ENCODE measurements at regions not wholly inside any gene's neighbourhood (a gene's known extent, or its start where the extent isn't known, plus 50 kb on each side); places are given as distances from the start of the nearest gene placed in this dataset.

- Histone ChIP-seq H3K4me3 (ENCODE audit: low read length in 3 of 3) (no peak overlapping the region), H3K9me3 (ENCODE audit: control insufficient read depth in 2 of 3, insufficient read depth in 1 of 3, low read length in 3 of 3) (no peaks in the 10 kb centered on the region), H3K27me3 (ENCODE audit: control insufficient read depth, insufficient read depth, low read length) (no peaks in the 10 kb centered on the region), H3K27ac (ENCODE audit: low read depth in 2 of 2, low read length in 2 of 2) (no peak overlapping the region), H3K4me1 (ENCODE audit: control insufficient read depth in 2 of 3, insufficient read depth in 2 of 3, low read depth in 1 of 3, low read length in 3 of 3) (no peaks in the 10 kb centered on the region), H3K36me3 (ENCODE audit: control insufficient read depth in 2 of 3, insufficient read depth in 3 of 3, low read length in 3 of 3) (no peaks in the 10 kb centered on the region), H3K9ac (ENCODE audit: low read length in 3 of 3) (no peak overlapping the region)
- FAIRE-seq (no peak), DNase-seq (no peak)
- TF ChIP-seq, protein P1, sequence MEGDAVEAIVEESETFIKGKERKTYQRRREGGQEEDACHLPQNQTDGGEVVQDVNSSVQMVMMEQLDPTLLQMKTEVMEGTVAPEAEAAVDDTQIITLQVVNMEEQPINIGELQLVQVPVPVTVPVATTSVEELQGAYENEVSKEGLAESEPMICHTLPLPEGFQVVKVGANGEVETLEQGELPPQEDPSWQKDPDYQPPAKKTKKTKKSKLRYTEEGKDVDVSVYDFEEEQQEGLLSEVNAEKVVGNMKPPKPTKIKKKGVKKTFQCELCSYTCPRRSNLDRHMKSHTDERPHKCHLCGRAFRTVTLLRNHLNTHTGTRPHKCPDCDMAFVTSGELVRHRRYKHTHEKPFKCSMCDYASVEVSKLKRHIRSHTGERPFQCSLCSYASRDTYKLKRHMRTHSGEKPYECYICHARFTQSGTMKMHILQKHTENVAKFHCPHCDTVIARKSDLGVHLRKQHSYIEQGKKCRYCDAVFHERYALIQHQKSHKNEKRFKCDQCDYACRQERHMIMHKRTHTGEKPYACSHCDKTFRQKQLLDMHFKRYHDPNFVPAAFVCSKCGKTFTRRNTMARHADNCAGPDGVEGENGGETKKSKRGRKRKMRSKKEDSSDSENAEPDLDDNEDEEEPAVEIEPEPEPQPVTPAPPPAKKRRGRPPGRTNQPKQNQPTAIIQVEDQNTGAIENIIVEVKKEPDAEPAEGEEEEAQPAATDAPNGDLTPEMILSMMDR (IDR thresholded peaks at IDR 0.05; ENCODE audit: borderline replicate concordance, extremely low read depth, insufficient read depth) = no peak
- intact Hi-C loops (cut with DNase I) = no loop called here
Measured at GRCh38 chr5:4348423-4348822, 752.8 kb downstream of the IRX1 start.

DNA sequence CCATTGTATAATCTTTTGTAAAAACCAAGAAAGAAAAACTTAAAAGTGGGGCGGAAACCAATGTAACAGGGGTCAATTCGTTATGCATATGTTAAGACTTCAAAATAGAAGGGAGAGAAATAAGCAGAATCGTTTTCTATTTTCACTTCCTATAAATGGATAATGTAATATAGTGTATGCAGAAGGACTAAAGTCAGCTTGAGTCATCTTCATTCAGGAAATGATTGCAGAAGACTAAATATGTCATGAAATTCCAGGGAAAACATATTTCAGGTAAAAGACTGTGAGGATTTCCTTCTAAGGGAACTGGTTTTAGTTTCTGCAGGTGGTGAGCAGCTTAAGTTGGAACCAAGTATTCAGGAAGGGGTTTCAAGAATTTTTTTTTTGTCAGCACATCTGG, 753.3 kb downstream of the IRX1 start:
- TF ChIP-seq, protein P1 (IDR thresholded peaks at IDR 0.05; ENCODE audit: borderline replicate concordance, extremely low read depth, insufficient read depth) = no peak
- Histone ChIP-seq H3K4me1 (ENCODE audit: control insufficient read depth in 2 of 3, insufficient read depth in 2 of 3, low read depth in 1 of 3, low read length in 3 of 3) (no peaks in the 10 kb centered on the region), H3K9ac (ENCODE audit: low read length in 3 of 3) (no peak overlapping the region), H3K36me3 (ENCODE audit: control insufficient read depth in 2 of 3, insufficient read depth in 3 of 3, low read length in 3 of 3) (no peaks in the 10 kb centered on the region), H3K27me3 (ENCODE audit: control insufficient read depth, insufficient read depth, low read length) (no peaks in the 10 kb centered on the region), H3K4me3 (ENCODE audit: low read length in 3 of 3) (no peak overlapping the region), H3K27ac (ENCODE audit: low read depth in 2 of 2, low read length in 2 of 2) (no peak overlapping the region), H3K9me3 (ENCODE audit: control insufficient read depth in 2 of 3, insufficient read depth in 1 of 3, low read length in 3 of 3) (no peaks in the 10 kb centered on the region)
- DNase-seq = no peak
- intact Hi-C loops (cut with DNase I) = no loop called here
- no peak for FAIRE-seq

GRCh38 chr5:4356201-4356600, 760.6 kb downstream of the IRX1 start:
- Histone ChIP-seq H3K9me3 (ENCODE audit: control insufficient read depth in 2 of 3, insufficient read depth in 1 of 3, low read length in 3 of 3) (no peaks in the 10 kb centered on the region), H3K4me1 (ENCODE audit: control insufficient read depth in 2 of 3, insufficient read depth in 2 of 3, low read depth in 1 of 3, low read length in 3 of 3) (no peaks in the 10 kb centered on the region), H3K27ac (ENCODE audit: low read depth in 2 of 2, low read length in 2 of 2) (no peak overlapping the region), H3K9ac (ENCODE audit: low read length in 3 of 3) (no peak overlapping the region), H3K36me3 (ENCODE audit: control insufficient read depth in 2 of 3, insufficient read depth in 3 of 3, low read length in 3 of 3) (no peaks in the 10 kb centered on the region), H3K4me3 (ENCODE audit: low read length in 3 of 3) (no peak overlapping the region), H3K27me3 (ENCODE audit: control insufficient read depth, insufficient read depth, low read length) (no peaks in the 10 kb centered on the region)
- DNase-seq (peak in 2 of 5 donors; percentile 60 to 64), FAIRE-seq (no peak)
- TF ChIP-seq, protein P1 (IDR thresholded peaks at IDR 0.05; ENCODE audit: borderline replicate concordance, extremely low read depth, insufficient read depth) = no peak
- intact Hi-C loops (cut with DNase I) = no loop called here

DNA sequence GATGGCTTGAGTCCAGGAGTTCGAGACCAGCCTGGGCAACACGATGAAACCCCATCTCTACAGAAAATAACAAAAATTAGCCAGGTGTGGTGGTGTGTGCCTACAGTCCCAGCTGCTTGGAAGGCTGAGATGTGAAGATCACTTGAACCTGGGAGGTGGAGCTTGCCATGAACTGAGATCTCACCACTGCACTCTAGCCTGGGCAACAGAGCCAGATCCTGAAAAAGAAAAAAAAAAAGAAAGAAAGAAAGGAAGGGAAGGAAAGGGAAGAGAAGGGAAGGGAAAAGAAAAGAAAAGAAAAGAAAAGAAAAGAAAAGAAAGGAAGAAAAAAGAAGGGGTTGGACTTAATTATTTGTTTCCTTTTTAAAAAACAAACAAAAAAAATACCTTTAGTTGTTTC, 764.2 kb downstream of the IRX1 start:
- intact Hi-C loops (cut with DNase I) = no loop called here
- H3K27me3 ChIP-seq (ENCODE audit: control insufficient read depth, insufficient read depth, low read length) = no peaks in the 10 kb centered on the region
- DNase-seq (no peak), FAIRE-seq (no peak)
- no peaks in the 10 kb centered on the region for H3K36me3 ChIP-seq (ENCODE audit: control insufficient read depth in 2 of 3, insufficient read depth in 3 of 3, low read length in 3 of 3)
- no peak overlapping the region for H3K9ac ChIP-seq (ENCODE audit: low read length in 3 of 3)
- no peaks in the 10 kb centered on the region for H3K4me1 ChIP-seq (ENCODE audit: control insufficient read depth in 2 of 3, insufficient read depth in 2 of 3, low read depth in 1 of 3, low read length in 3 of 3)
- H3K27ac ChIP-seq (ENCODE audit: low read depth in 2 of 2, low read length in 2 of 2) = no peak overlapping the region
- TF ChIP-seq, protein P1 (IDR thresholded peaks at IDR 0.05; ENCODE audit: borderline replicate concordance, extremely low read depth, insufficient read depth) = no peak
- H3K9me3 ChIP-seq (ENCODE audit: control insufficient read depth in 2 of 3, insufficient read depth in 1 of 3, low read length in 3 of 3) = no peaks in the 10 kb centered on the region
- no peak overlapping the region for H3K4me3 ChIP-seq (ENCODE audit: low read length in 3 of 3)

Data from kidney (tissue), 13 donors.